ENCODE measurements at regions not wholly inside any gene's neighbourhood (a gene's known extent, or its start where the extent isn't known, plus 50 kb on each side); places are given as distances from the start of the nearest gene placed in this dataset.

DNA sequence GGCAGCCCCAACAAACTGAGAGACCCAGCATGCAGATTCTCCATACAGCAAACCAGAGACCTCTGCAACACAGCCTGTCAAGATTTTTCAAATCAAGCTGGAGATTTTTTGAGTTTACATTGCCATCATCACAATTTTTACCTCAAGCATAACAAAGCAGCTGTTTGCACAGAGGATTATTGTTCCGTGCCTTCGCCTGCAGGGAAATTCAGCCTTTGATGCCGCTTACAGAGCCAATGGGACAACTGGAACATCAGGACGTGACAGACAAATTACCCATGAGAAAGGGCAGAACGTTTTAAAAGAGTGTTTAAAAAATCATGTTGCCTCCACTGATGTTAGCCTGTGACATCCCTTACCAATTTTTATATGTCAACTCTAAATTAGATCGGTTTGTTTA, 363.7 kb downstream of the FBXW7 start:
- H3K27me3 ChIP-seq: no peaks in the 10 kb centered on the region
- H3K9me3 ChIP-seq: no peaks in the 10 kb centered on the region
- H3K4me1 ChIP-seq: no peaks in the 10 kb centered on the region
- TF ChIP-seq, protein P1, sequence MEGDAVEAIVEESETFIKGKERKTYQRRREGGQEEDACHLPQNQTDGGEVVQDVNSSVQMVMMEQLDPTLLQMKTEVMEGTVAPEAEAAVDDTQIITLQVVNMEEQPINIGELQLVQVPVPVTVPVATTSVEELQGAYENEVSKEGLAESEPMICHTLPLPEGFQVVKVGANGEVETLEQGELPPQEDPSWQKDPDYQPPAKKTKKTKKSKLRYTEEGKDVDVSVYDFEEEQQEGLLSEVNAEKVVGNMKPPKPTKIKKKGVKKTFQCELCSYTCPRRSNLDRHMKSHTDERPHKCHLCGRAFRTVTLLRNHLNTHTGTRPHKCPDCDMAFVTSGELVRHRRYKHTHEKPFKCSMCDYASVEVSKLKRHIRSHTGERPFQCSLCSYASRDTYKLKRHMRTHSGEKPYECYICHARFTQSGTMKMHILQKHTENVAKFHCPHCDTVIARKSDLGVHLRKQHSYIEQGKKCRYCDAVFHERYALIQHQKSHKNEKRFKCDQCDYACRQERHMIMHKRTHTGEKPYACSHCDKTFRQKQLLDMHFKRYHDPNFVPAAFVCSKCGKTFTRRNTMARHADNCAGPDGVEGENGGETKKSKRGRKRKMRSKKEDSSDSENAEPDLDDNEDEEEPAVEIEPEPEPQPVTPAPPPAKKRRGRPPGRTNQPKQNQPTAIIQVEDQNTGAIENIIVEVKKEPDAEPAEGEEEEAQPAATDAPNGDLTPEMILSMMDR (IDR thresholded peaks at IDR 0.05): no peak
- no peak for DNase-seq
- H3K36me3 ChIP-seq: no peaks in the 10 kb centered on the region
- intact Hi-C loops (cut with DNase I; ENCODE audit: low total_unique reads): no loop called here
- no peak overlapping the region for H3K27ac ChIP-seq
- H3K4me3 ChIP-seq: no peak overlapping the region

DNA sequence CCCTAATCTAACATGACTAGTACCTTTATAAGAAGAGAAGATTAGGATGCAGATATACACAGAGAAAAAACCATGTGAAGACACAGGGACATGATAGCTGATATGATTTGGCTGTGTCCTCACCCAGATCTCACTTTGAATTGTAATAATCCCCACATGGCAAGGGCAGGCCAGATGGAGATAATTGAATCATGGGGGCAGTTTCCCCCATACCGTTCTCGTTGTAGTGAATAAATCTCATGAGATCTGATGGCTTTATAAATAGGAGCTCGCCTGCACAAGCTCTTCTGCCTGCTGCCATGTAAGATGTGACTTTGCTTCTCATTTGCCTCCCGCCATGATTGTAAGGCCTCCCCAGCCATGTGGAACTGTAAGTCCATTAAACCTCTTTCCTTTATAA, 364.3 kb downstream of the FBXW7 start:
- no peak for DNase-seq
- TF ChIP-seq, protein P1 (IDR thresholded peaks at IDR 0.05): no peak
- H3K27ac ChIP-seq: no peak overlapping the region

DNA sequence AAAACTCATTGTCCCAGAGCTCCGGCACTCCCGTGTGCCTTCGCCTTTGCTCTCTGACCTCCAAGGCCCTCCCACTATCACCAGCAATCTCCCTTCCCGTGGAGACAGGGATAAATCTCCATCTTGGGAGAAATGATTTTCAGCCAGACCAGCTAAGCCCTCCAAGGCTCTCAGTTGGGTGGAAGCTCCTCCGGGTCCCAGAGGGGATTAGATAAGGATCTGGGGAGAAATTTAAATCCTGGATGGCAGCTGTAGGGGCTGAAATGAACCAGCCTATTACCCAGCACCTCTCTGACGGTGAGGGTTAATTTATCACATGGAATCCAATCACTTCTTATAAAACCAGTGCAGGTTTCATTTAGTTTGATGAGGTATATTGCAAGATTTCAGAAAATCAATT, 366.2 kb downstream of the FBXW7 start:
- Histone ChIP-seq H3K36me3 (no peaks in the 10 kb centered on the region), H3K4me1 (no peaks in the 10 kb centered on the region), H3K9me3 (no peaks in the 10 kb centered on the region), H3K4me3 (no peak overlapping the region), H3K27me3 (no peaks in the 10 kb centered on the region), H3K27ac (no peak overlapping the region)
- no peak for DNase-seq
- intact Hi-C loops (cut with DNase I; ENCODE audit: low total_unique reads): no loop called here
- TF ChIP-seq, protein P1 (IDR thresholded peaks at IDR 0.05): no peak

More for the DNA sequence above, 364.3 kb downstream of the FBXW7 start:
- no peak overlapping the region for H3K4me3 ChIP-seq
- H3K27me3 ChIP-seq: no peaks in the 10 kb centered on the region
- intact Hi-C loops (cut with DNase I; ENCODE audit: low total_unique reads): no loop called here
- no peaks in the 10 kb centered on the region for H3K9me3 ChIP-seq
- H3K36me3 ChIP-seq: no peaks in the 10 kb centered on the region
- H3K4me1 ChIP-seq: no peaks in the 10 kb centered on the region

GRCh38 chr4:152168987-152169616, 366.8 kb downstream of the FBXW7 start:
- Histone ChIP-seq H3K4me1 (no peaks in the 10 kb centered on the region), H3K4me3 (no peak overlapping the region), H3K36me3 (no peaks in the 10 kb centered on the region), H3K27ac (no peak overlapping the region), H3K9me3 (no peaks in the 10 kb centered on the region), H3K27me3 (no peaks in the 10 kb centered on the region)
- intact Hi-C loops (cut with DNase I; ENCODE audit: low total_unique reads): no loop called here
- TF ChIP-seq, protein P1 (IDR thresholded peaks at IDR 0.05): no peak
- DNase-seq: no peak

DNA sequence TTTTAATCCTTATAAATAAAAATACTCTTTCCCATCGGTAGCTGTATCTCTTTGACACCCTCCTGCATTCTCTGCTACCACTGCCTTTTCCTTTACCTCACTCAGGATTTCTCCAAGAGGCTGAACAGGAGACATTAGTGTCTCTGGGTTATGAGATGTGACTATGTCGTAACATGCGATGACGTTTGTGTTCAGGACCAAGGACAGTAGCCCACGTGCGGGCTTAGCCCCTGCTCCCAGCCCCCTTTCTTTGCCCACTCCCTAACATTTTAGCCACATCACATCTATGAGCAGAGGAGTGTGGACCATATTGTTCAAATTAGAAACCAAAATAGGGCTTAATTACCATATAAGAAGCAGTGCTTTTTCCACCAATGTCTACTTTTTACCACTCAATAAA, 369.3 kb downstream of the FBXW7 start:
- no peaks in the 10 kb centered on the region for H3K36me3 ChIP-seq
- peaks cover 0 to 5% (median 0%) of the 10 kb centered on the region in 4 donors for H3K4me1 ChIP-seq
- H3K27me3 ChIP-seq: no peaks in the 10 kb centered on the region
- H3K4me3 ChIP-seq: no peak overlapping the region
- TF ChIP-seq, protein P1 (IDR thresholded peaks at IDR 0.05): no peak
- DNase-seq: no peak
- no peak overlapping the region for H3K27ac ChIP-seq
- no peaks in the 10 kb centered on the region for H3K9me3 ChIP-seq
- intact Hi-C loops (cut with DNase I; ENCODE audit: low total_unique reads): no loop called here

DNA sequence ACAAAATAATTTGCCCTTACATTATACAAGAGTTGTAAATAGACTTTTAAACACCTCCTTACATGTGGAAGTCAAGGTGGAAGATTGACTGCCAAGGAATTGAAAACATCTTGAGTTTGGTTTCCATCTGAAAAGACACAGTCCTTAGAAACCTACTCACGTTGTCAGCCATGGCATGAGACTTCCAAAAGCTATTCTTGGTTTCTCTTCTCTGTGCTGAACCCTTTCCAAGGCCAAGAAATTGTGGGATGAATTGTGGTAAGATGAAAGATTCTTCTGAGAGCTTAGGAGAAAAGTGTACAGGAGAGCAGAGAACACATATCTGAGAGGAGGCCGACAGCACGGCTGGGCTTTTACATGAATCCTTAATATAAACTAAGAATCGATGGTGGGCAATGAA, 370.0 kb downstream of the FBXW7 start:
- Histone ChIP-seq H3K4me1 (peaks cover 0 to 6% (median 0%) of the 10 kb centered on the region in 4 donors), H3K27me3 (no peaks in the 10 kb centered on the region), H3K27ac (no peak overlapping the region), H3K9me3 (no peaks in the 10 kb centered on the region), H3K36me3 (no peaks in the 10 kb centered on the region), H3K4me3 (no peak overlapping the region)
- TF ChIP-seq, protein P1 (IDR thresholded peaks at IDR 0.05): no peak
- no peak for DNase-seq
- intact Hi-C loops (cut with DNase I; ENCODE audit: low total_unique reads): no loop called here
